Heart left ventricle (tissue), 16 donors: ENCODE measurements at regions not wholly inside any gene's neighbourhood (a gene's known extent, or its start where the extent isn't known, plus 50 kb on each side); places are given as distances from the start of the nearest gene placed in this dataset.

Experiments used
- ATAC-seq, 4 donors: fragments of 200-7000 bp; cut with Tn5 transposase; one replicate each; pipeline ENCODE4 v1.9.1; 2020 to 2022; ENCODE audit warnings: moderate library complexity in 4 of 4, mild to moderate bottlenecking in 3 of 4, moderate number of reproducible peaks in 1 of 4
- DNase-seq, 5 donors: peaks; one replicate each; pipeline ENCODE4 v3.0.0-alpha.2; 2020
- H3K27ac ChIP-seq, 12 donors: fragments of 200-600 bp; sonication (generic) in 4 of 12; one replicate each; pipeline versions ENCODE4 v1.5.0 to v1.8.0; 2016 to 2022; ENCODE audit warnings: mild to moderate bottlenecking in 2 of 12
- H3K27me3 ChIP-seq, 9 donors: fragments of 200-600 bp; sonication (generic) in 2 of 9; one replicate each; pipeline versions ENCODE4 v1.5.1 to v1.8.0; 2016 to 2022; ENCODE audit warnings: mild to moderate bottlenecking in 3 of 9
- H3K36me3 ChIP-seq, 9 donors: fragments of 200-600 bp; sonication (generic) in 2 of 9; one replicate each; pipeline versions ENCODE4 v1.5.0 to v1.8.0; 2018 to 2022; ENCODE audit warnings: mild to moderate bottlenecking in 2 of 9
- H3K4me1 ChIP-seq, 12 donors: fragments of 200-600 bp; sonication (generic) in 4 of 12; one replicate each; pipeline versions ENCODE4 v1.5.0 to v1.8.0; 2016 to 2022; ENCODE audit warnings: mild to moderate bottlenecking in 3 of 12
- H3K4me3 ChIP-seq, 12 donors: fragments of 200-600 bp; sonication (generic) in 4 of 12; one replicate each; pipeline versions ENCODE4 v1.5.0 to v1.8.0; 2017 to 2022; ENCODE audit warnings: mild to moderate bottlenecking in 9 of 12, moderate library complexity in 4 of 12
- H3K9me3 ChIP-seq, 12 donors: fragments of 200-600 bp; sonication (generic) in 4 of 12; one replicate each; pipeline versions ENCODE4 v1.5.0 to v1.8.0; 2016 to 2022; ENCODE audit warnings: mild to moderate bottlenecking in 1 of 12
- CTCF ChIP-seq, 12 donors: fragments of 200-600 bp; sonication (generic) in 4 of 12; IDR thresholded peaks; one replicate each; pipeline versions ENCODE4 v1.5.0 to v1.8.0; 2018 to 2022; ENCODE audit warnings: antibody characterized with exemption in 12 of 12, mild to moderate bottlenecking in 5 of 12
- POLR2A ChIP-seq, 2 donors: fragments of 450-650 bp; IDR thresholded peaks; one replicate each; pipeline ENCODE4 v1.6.1; 2017; ENCODE audit warnings: antibody characterized with exemption in 2 of 2, mild to moderate bottlenecking in 2 of 2, moderate library complexity in 2 of 2
- WGBS, 4 donors: extraction: QIAGEN DNeasy Blood & Tissue Kit in 2 of 4; methylation state at CpG; one replicate each; pipeline versions ENCODE4 v1.1.5 to v1.1.7; 2013 to 2018; 5-methylcytosine and 5-hydroxymethylcytosine counted together
- intact Hi-C, 10 donors: fragments of 100-400 bp; cut with DNase I; formaldehyde crosslinking; loops; one replicate each; pipeline versions ENCODE4 v1.11.1 to v1.14.2; 2022
- donor health status: ischemic (EF 13 %, LVEDD 7.1; RV severe dilation, severe dysfunction).
- donor health status: healthy with polysubstance abuse.
- donor health status: DM: no; HTN: yes; CAD: no.
- donor health status: DM: no; HTN: no; CAD: no.
- donor health status: ischemic (EF 25% LVEDD 6.9; RV normal size, moderate dysfunction).
- donor health status: ischemic (EF 25% LVEDD 5.7; RV mildly dilated, moderate dysfunction).
- donor health status: healthy.
- donor health status: DM: yes; HTN: yes; CAD: no.
- donor health status: ischemic (EF 35%, LVEDD 5.7; RV mildly dilated, moderate dysfunction).
- donor health status: nonischemic (EF 11% LVEDD 7.7; RV severe dilation, severe dysfunction).
- donor health status: DM: yes; HTN: yes; CAD: no.
- donor health status: PGD.
- donor health status: ischemic (EF 29% LVEDD 5.4; RV normal size, mild dysfunction).
- donor health status: nonischemic (EF 23%, LVEDD 6.1; RV moderate dilation, normal function).

DNA sequence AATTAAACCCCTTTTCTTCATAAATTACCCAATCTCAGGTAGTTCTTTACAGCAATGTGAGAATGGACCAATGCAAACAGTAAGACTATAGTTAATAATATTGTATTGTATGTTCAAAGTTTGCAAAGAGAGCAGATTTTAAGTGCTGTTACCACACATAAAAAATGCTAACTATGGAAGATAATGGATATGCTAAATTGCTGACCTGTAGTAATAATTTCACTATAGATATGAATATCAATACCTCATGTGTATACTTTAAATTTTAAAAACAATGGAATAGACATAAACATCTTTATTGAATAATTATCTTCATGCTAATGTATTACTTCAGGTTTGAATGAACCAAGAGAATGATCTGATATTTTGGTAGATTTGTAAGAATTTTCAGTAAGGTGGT, 552.4 kb upstream of the CHRM3 start:
- intact Hi-C loops, result no loop called here
- Histone ChIP-seq H3K4me1 (no peaks in the 10 kb centered on the region), H3K27ac (no peak overlapping the region), H3K9me3 (peaks cover 0 to 25% (median 10%) of the 10 kb centered on the region in 12 donors), H3K27me3 (no peaks in the 10 kb centered on the region), H3K36me3 (no peaks in the 10 kb centered on the region), H3K4me3 (no peak overlapping the region)
- DNase-seq (no peak), ATAC-seq (no peak)
- no peak for TF ChIP-seq POLR2A (IDR thresholded peaks at IDR 0.05)

GRCh38 chr1:238832106-238832505, 554.3 kb upstream of the CHRM3 start:
- WGBS, 4 donors, result 89 to 100% (median 91%) methylated on average over 1 of the region's 1 CpG
- TF ChIP-seq POLR2A (IDR thresholded peaks at IDR 0.05) (no peak), CTCF (IDR thresholded peaks at IDR 0.05) (no peak)
- H3K4me3 ChIP-seq, result no peak overlapping the region
- no peaks in the 10 kb centered on the region for H3K4me1 ChIP-seq
- intact Hi-C loops, result no loop called here
- H3K9me3 ChIP-seq, result peaks cover 0 to 28% (median 10%) of the 10 kb centered on the region in 12 donors
- no peak for DNase-seq
- H3K36me3 ChIP-seq, result no peaks in the 10 kb centered on the region
- no peak overlapping the region for H3K27ac ChIP-seq
- no peak for ATAC-seq
- no peaks in the 10 kb centered on the region for H3K27me3 ChIP-seq

DNA sequence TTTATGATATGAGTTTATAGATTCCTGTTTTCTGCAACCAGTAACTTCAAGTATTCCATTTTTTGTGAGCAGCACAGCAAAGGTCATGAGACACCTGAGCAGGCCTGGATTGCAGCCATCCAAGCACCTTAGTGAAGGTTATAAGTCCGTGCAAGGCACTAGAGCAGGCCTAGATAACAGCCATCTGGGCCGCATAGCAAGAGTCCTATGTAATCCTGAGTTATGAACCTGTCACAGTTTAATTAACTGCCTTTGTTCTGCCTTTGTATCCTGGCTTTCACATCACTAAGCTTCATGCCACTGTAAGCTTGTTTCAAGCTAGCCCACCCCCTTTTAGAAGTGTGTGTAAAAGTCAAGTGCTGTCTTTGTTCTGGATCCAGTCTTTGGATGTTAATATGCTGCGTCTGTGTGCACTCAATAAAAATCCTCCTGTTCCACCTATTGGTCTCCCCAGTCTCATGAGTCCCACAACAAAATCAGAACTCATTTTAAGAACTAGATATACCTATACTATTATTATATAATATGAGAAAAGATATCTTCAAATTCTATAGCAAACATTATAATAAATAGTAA, 556.2 kb upstream of the CHRM3 start:
- no peak for DNase-seq
- peaks cover 0 to 28% (median 10%) of the 10 kb centered on the region in 12 donors for H3K9me3 ChIP-seq
- no peak for ATAC-seq
- H3K4me3 ChIP-seq, result no peak overlapping the region
- 63 to 66% (median 65%) methylated on average over 3 of the region's 3 CpGs for WGBS, 4 donors
- no peaks in the 10 kb centered on the region for H3K27me3 ChIP-seq
- H3K27ac ChIP-seq, result no peak overlapping the region
- H3K4me1 ChIP-seq, result no peaks in the 10 kb centered on the region
- no peaks in the 10 kb centered on the region for H3K36me3 ChIP-seq
- TF ChIP-seq CTCF (IDR thresholded peaks at IDR 0.05), result no peak
- TF ChIP-seq POLR2A (IDR thresholded peaks at IDR 0.05), result no peak
- intact Hi-C loops, result no loop called here

DNA sequence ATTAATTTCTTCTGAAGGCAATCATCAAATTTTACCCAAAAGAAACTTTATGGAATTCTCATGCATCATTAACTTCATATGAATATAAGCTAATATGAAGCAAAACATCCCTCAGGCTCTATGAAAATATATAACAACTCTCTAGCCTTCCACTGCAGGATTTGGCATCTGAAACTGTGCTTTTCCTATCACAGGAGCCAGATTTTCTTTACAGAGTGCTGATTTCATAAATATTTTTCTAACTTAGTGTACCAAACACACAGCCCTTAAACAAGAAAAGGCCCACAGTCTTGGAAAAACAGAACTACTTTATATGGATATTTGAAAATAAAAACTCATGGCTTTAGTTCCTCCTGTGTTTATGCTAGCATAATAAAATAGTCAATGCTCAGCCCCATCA, 559.5 kb upstream of the CHRM3 start:
- Histone ChIP-seq H3K27me3 (no peaks in the 10 kb centered on the region), H3K9me3 (peaks cover 0 to 40% (median 18%) of the 10 kb centered on the region in 12 donors), H3K36me3 (no peaks in the 10 kb centered on the region), H3K4me1 (no peaks in the 10 kb centered on the region), H3K4me3 (no peak overlapping the region), H3K27ac (no peak overlapping the region)
- TF ChIP-seq CTCF (IDR thresholded peaks at IDR 0.05) (no peak), POLR2A (IDR thresholded peaks at IDR 0.05) (no peak)
- DNase-seq (no peak), ATAC-seq (no peak)
- intact Hi-C loops, result no loop called here

DNA sequence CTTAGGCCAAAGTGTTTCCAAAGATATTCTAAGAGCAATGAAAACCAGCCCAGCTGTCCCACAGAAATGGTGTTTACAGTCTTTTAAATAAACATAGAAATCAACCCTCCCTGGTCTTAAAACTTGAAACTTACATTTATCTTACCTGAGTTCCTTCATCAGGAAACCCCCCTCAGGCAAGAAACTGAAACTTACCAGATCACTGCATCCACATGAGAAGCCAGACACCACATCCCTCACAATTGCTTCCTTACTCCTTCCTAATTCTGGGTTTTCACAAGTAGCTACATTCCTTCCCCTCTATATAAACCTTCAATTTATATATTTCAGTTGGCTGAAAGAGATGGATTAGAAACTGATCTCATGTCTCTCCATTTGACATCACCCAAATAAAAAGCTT, 563.0 kb upstream of the CHRM3 start:
- Histone ChIP-seq H3K4me1 (no peaks in the 10 kb centered on the region), H3K9me3 (peaks cover 0 to 23% (median 12%) of the 10 kb centered on the region in 12 donors), H3K27me3 (no peaks in the 10 kb centered on the region), H3K27ac (no peak overlapping the region), H3K4me3 (no peak overlapping the region), H3K36me3 (no peaks in the 10 kb centered on the region)
- no peak for DNase-seq
- TF ChIP-seq POLR2A (IDR thresholded peaks at IDR 0.05), result no peak
- TF ChIP-seq CTCF (IDR thresholded peaks at IDR 0.05), result no peak
- intact Hi-C loops, result no loop called here
- no peak for ATAC-seq
